WTC11 (cell line): ENCODE measurements at regions not wholly inside any gene's neighbourhood (a gene's known extent, or its start where the extent isn't known, plus 50 kb on each side); places are given as distances from the start of the nearest gene placed in this dataset.

ENCODE experiments used
- ATAC-seq: fragments of 200-7000 bp; cut with Tn5 transposase; 2 replicates; pipeline ENCODE4 v1.10.0; 2021; ENCODE audit warnings: mild to moderate bottlenecking, moderate library complexity
- CTCF ChIA-PET: fragments of 300-600 bp; sonication (Branson Sonifier 250); formaldehyde crosslinking; loops from one replicate; lab custom pipeline; 2021; ENCODE audit warnings: antibody characterized with exemption; lab: Charles Lee
- POLR2A ChIA-PET: fragments of 350-600 bp; sonication (Branson Sonifier 250); formaldehyde crosslinking; loops from one replicate; lab custom pipeline; 2021; ENCODE audit warnings: antibody characterized with exemption; lab: Charles Lee
- DNase-seq: peaks from one replicate; pipeline ENCODE4 v3.0.0; 2021; ENCODE audit warnings: low spot score
- H3K27ac Mint-ChIP-seq: 2 replicates; pipeline ENCODE4 v1.8.0; 2021; ENCODE audit warnings: mixed read lengths
- H3K27me3 Mint-ChIP-seq: 2 replicates; pipeline ENCODE4 v1.8.0; 2021; ENCODE audit warnings: low read depth, mild to moderate bottlenecking, moderate library complexity, mixed read lengths
- H3K36me3 Mint-ChIP-seq: 2 replicates; pipeline ENCODE4 v1.8.0; 2021; ENCODE audit warnings: mixed read lengths
- H3K4me1 Mint-ChIP-seq: 2 replicates; pipeline ENCODE4 v1.8.0; 2022; ENCODE audit warnings: mixed read lengths
- H3K4me3 Mint-ChIP-seq: 2 replicates; pipeline ENCODE4 v1.8.0; 2021; ENCODE audit warnings: mild to moderate bottlenecking, moderate library complexity, mixed read lengths
- H3K9me3 Mint-ChIP-seq: 2 replicates; pipeline ENCODE4 v1.8.0; 2021; ENCODE audit warnings: mixed read lengths
- CBFB ChIP-seq: sonication (generic); formaldehyde crosslinking; IDR thresholded peaks from 2 replicates; pipeline ENCODE4 v1.8.1; 2022; ENCODE audit warnings: mild to moderate bottlenecking, low read depth, missing genetic modification reagents
- JUN ChIP-seq: sonication (generic); formaldehyde crosslinking; IDR thresholded peaks from 2 replicates; pipeline ENCODE4 v1.8.0; 2023; ENCODE audit warnings: mild to moderate bottlenecking, missing genetic modification reagents
- PRRX2 ChIP-seq: fragments of 250-450 bp; sonication (Bioruptor Pico); IDR thresholded peaks from 2 replicates; pipeline ENCODE4 v1.8.0; 2021; ENCODE audit warnings: mild to moderate bottlenecking
- TCF7 ChIP-seq: sonication (generic); formaldehyde crosslinking; IDR thresholded peaks from 2 replicates; pipeline ENCODE4 v1.8.0; 2022; ENCODE audit warnings: mild to moderate bottlenecking, low read depth, missing genetic modification reagents, moderate library complexity
- ZNF416 ChIP-seq: fragments of 250-450 bp; sonication (Bioruptor Pico); IDR thresholded peaks from 2 replicates; pipeline ENCODE4 v1.9.0; 2021; ENCODE audit warnings: mild to moderate bottlenecking, inconsistent platforms
- TF ChIP-seq, protein P1 (sequence below): sonication (generic); formaldehyde crosslinking; IDR thresholded peaks from 2 replicates; pipeline ENCODE4 v1.8.0; 2023; ENCODE audit warnings: mild to moderate bottlenecking, missing genetic modification reagents
- TF ChIP-seq, protein P2 (sequence below): fragments of 250-450 bp; sonication (Bioruptor Pico); IDR thresholded peaks from 2 replicates; pipeline ENCODE4 v2.1.2; 2022; ENCODE audit warnings: mild to moderate bottlenecking, moderate library complexity
- TF ChIP-seq, protein P3 (sequence below): sonication (generic); formaldehyde crosslinking; IDR thresholded peaks from 2 replicates; pipeline ENCODE4 v1.8.0; 2022; ENCODE audit warnings: mild to moderate bottlenecking, missing genetic modification reagents
- TF ChIP-seq, protein P4 (sequence below): sonication (generic); formaldehyde crosslinking; conservative IDR thresholded peaks from 2 replicates; pipeline ENCODE4 v1.8.1; 2022; ENCODE audit warnings: mild to moderate bottlenecking, missing genetic modification reagents
- TF ChIP-seq, protein P5 (sequence below): sonication (generic); formaldehyde crosslinking; IDR thresholded peaks from 2 replicates; pipeline ENCODE4 v1.8.1; 2022; ENCODE audit warnings: low read depth, missing genetic modification reagents, borderline replicate concordance
- TF ChIP-seq, protein P6 (sequence below): fragments of 250-450 bp; sonication (Bioruptor Pico); IDR thresholded peaks from 2 replicates; pipeline ENCODE4 v1.9.0; 2021; ENCODE audit warnings: mild to moderate bottlenecking, borderline replicate concordance
- TF ChIP-seq, protein P7 (sequence below): sonication (generic); formaldehyde crosslinking; IDR thresholded peaks from 2 replicates; pipeline ENCODE4 v1.8.1; 2022; ENCODE audit warnings: mild to moderate bottlenecking, moderate library complexity, missing genetic modification reagents
- TF ChIP-seq, protein P8 (sequence below): sonication (generic); formaldehyde crosslinking; IDR thresholded peaks from 2 replicates; pipeline ENCODE4 v1.8.0; 2022; ENCODE audit warnings: mild to moderate bottlenecking, missing genetic modification reagents
- TF ChIP-seq, protein P9 (sequence below): sonication (generic); formaldehyde crosslinking; IDR thresholded peaks from 2 replicates; pipeline ENCODE4 v1.8.0; 2022; ENCODE audit warnings: mild to moderate bottlenecking, missing genetic modification reagents
- TF ChIP-seq, protein P10 (sequence below): sonication (generic); formaldehyde crosslinking; IDR thresholded peaks from 2 replicates; pipeline ENCODE4 v1.8.1; 2022; ENCODE audit warnings: mild to moderate bottlenecking, missing genetic modification reagents, moderate library complexity, borderline replicate concordance

DNA sequence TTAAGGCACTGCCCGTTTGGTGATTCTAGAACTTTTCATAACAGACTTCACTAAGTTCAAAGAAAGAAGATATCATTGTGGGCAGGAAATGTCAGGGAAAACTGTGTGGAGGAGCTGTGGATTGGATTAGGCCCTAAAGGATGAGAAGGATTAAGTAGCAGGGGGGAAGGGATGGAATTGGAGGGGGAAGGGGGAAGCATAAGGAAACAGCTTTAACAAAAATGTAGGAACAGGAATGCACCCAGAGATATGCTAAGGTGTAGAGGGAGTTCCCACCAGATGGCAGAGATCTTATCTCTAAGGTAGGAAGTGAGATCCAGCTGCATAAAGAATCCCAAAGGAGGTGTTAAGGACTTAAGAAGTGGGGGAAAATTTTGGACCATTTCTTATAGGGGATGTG, 114.5 kb downstream of the LARP7 start (continued):
- TF ChIP-seq, protein P1, sequence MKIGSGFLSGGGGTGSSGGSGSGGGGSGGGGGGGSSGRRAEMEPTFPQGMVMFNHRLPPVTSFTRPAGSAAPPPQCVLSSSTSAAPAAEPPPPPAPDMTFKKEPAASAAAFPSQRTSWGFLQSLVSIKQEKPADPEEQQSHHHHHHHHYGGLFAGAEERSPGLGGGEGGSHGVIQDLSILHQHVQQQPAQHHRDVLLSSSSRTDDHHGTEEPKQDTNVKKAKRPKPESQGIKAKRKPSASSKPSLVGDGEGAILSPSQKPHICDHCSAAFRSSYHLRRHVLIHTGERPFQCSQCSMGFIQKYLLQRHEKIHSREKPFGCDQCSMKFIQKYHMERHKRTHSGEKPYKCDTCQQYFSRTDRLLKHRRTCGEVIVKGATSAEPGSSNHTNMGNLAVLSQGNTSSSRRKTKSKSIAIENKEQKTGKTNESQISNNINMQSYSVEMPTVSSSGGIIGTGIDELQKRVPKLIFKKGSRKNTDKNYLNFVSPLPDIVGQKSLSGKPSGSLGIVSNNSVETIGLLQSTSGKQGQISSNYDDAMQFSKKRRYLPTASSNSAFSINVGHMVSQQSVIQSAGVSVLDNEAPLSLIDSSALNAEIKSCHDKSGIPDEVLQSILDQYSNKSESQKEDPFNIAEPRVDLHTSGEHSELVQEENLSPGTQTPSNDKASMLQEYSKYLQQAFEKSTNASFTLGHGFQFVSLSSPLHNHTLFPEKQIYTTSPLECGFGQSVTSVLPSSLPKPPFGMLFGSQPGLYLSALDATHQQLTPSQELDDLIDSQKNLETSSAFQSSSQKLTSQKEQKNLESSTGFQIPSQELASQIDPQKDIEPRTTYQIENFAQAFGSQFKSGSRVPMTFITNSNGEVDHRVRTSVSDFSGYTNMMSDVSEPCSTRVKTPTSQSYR = 0 out of 2 replicates have a peak, but pooled peaks have one; percentile 41

DNA sequence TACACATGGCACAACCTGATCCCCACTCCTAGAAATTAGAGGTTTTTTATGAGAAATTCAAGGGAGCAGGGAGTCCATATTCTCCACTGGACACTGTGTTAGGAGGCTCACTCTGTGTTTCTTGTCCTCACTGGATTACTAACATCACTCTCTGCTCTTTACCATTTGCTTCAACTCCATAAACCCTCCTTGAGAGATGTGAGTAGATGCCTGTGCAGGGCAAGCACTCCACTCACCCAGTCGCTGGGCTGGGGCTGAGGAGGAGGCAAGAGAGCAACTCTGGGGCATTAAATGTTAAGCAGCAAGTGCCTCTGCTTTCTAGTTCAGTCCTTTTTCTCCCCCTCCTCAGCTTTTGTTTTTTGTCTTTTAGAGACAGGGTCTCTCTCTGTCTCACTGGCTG, 115.1 kb downstream of the LARP7 start:
- peak overlapping the region; percentile 99 for H3K27ac Mint-ChIP-seq
- no peaks in the 10 kb centered on the region for H3K27me3 Mint-ChIP-seq
- peaks cover 11% of the 10 kb centered on the region for H3K36me3 Mint-ChIP-seq
- ATAC-seq = peak; percentile 7
- POLR2A ChIA-PET = interaction anchor here (0.9 to 2.2 kb wide), 7 partner anchors 8 to 106 kb away, joined by 4 to 50 read pairs (median 7); no protein-coding TSS in a partner anchor
- H3K4me1 Mint-ChIP-seq = peaks cover 80% of the 10 kb centered on the region
- CTCF ChIA-PET = interaction anchor here (1.4 to 7.2 kb wide), 3 partner anchors 14 to 106 kb away, joined by 6 to 51 read pairs (median 12); no protein-coding TSS in a partner anchor
- no peak overlapping the region for H3K4me3 Mint-ChIP-seq
- no peaks in the 10 kb centered on the region for H3K9me3 Mint-ChIP-seq
- no peak for DNase-seq
- TF ChIP-seq, protein P2, sequence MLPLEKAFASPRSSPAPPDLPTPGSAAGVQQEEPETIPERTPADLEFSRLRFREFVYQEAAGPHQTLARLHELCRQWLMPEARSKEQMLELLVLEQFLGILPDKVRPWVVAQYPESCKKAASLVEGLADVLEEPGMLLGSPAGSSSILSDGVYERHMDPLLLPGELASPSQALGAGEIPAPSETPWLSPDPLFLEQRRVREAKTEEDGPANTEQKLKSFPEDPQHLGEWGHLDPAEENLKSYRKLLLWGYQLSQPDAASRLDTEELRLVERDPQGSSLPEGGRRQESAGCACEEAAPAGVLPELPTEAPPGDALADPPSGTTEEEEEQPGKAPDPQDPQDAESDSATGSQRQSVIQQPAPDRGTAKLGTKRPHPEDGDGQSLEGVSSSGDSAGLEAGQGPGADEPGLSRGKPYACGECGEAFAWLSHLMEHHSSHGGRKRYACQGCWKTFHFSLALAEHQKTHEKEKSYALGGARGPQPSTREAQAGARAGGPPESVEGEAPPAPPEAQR (CRISPR knock-in tag) = no peak
- no peak for TF ChIP-seq CBFB (CRISPR knock-in tag)
- TF ChIP-seq, protein P3, sequence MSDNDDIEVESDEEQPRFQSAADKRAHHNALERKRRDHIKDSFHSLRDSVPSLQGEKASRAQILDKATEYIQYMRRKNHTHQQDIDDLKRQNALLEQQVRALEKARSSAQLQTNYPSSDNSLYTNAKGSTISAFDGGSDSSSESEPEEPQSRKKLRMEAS (CRISPR knock-in tag) = no peak
- no peak for TF ChIP-seq JUN (CRISPR knock-in tag)
- TF ChIP-seq TCF7 (CRISPR knock-in tag) = no peak
- TF ChIP-seq, protein P4, sequence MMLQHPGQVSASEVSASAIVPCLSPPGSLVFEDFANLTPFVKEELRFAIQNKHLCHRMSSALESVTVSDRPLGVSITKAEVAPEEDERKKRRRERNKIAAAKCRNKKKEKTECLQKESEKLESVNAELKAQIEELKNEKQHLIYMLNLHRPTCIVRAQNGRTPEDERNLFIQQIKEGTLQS (CRISPR knock-in tag) = no peak
- TF ChIP-seq, protein P5, sequence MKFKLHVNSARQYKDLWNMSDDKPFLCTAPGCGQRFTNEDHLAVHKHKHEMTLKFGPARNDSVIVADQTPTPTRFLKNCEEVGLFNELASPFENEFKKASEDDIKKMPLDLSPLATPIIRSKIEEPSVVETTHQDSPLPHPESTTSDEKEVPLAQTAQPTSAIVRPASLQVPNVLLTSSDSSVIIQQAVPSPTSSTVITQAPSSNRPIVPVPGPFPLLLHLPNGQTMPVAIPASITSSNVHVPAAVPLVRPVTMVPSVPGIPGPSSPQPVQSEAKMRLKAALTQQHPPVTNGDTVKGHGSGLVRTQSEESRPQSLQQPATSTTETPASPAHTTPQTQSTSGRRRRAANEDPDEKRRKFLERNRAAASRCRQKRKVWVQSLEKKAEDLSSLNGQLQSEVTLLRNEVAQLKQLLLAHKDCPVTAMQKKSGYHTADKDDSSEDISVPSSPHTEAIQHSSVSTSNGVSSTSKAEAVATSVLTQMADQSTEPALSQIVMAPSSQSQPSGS (CRISPR knock-in tag) = no peak
- TF ChIP-seq, protein P6, sequence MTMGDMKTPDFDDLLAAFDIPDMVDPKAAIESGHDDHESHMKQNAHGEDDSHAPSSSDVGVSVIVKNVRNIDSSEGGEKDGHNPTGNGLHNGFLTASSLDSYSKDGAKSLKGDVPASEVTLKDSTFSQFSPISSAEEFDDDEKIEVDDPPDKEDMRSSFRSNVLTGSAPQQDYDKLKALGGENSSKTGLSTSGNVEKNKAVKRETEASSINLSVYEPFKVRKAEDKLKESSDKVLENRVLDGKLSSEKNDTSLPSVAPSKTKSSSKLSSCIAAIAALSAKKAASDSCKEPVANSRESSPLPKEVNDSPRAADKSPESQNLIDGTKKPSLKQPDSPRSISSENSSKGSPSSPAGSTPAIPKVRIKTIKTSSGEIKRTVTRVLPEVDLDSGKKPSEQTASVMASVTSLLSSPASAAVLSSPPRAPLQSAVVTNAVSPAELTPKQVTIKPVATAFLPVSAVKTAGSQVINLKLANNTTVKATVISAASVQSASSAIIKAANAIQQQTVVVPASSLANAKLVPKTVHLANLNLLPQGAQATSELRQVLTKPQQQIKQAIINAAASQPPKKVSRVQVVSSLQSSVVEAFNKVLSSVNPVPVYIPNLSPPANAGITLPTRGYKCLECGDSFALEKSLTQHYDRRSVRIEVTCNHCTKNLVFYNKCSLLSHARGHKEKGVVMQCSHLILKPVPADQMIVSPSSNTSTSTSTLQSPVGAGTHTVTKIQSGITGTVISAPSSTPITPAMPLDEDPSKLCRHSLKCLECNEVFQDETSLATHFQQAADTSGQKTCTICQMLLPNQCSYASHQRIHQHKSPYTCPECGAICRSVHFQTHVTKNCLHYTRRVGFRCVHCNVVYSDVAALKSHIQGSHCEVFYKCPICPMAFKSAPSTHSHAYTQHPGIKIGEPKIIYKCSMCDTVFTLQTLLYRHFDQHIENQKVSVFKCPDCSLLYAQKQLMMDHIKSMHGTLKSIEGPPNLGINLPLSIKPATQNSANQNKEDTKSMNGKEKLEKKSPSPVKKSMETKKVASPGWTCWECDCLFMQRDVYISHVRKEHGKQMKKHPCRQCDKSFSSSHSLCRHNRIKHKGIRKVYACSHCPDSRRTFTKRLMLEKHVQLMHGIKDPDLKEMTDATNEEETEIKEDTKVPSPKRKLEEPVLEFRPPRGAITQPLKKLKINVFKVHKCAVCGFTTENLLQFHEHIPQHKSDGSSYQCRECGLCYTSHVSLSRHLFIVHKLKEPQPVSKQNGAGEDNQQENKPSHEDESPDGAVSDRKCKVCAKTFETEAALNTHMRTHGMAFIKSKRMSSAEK = no peak
- TF ChIP-seq, protein P7, sequence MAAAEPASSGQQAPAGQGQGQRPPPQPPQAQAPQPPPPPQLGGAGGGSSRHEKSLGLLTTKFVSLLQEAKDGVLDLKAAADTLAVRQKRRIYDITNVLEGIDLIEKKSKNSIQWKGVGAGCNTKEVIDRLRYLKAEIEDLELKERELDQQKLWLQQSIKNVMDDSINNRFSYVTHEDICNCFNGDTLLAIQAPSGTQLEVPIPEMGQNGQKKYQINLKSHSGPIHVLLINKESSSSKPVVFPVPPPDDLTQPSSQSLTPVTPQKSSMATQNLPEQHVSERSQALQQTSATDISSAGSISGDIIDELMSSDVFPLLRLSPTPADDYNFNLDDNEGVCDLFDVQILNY = no peak
- TF ChIP-seq, protein P8, sequence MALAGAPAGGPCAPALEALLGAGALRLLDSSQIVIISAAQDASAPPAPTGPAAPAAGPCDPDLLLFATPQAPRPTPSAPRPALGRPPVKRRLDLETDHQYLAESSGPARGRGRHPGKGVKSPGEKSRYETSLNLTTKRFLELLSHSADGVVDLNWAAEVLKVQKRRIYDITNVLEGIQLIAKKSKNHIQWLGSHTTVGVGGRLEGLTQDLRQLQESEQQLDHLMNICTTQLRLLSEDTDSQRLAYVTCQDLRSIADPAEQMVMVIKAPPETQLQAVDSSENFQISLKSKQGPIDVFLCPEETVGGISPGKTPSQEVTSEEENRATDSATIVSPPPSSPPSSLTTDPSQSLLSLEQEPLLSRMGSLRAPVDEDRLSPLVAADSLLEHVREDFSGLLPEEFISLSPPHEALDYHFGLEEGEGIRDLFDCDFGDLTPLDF = no peak
- TF ChIP-seq PRRX2 (CRISPR knock-in tag) = no peak
- TF ChIP-seq, protein P9, sequence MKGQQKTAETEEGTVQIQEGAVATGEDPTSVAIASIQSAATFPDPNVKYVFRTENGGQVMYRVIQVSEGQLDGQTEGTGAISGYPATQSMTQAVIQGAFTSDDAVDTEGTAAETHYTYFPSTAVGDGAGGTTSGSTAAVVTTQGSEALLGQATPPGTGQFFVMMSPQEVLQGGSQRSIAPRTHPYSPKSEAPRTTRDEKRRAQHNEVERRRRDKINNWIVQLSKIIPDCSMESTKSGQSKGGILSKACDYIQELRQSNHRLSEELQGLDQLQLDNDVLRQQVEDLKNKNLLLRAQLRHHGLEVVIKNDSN (CRISPR knock-in tag) = no peak
- no peak for TF ChIP-seq ZNF416
- TF ChIP-seq, protein P1 = no peak
- TF ChIP-seq, protein P10, sequence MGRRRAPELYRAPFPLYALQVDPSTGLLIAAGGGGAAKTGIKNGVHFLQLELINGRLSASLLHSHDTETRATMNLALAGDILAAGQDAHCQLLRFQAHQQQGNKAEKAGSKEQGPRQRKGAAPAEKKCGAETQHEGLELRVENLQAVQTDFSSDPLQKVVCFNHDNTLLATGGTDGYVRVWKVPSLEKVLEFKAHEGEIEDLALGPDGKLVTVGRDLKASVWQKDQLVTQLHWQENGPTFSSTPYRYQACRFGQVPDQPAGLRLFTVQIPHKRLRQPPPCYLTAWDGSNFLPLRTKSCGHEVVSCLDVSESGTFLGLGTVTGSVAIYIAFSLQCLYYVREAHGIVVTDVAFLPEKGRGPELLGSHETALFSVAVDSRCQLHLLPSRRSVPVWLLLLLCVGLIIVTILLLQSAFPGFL (CRISPR knock-in tag) = no peak
